Endothelial cell of umbilical vein (primary cell): ENCODE measurements at regions not wholly inside any gene's neighbourhood (a gene's known extent, or its start where the extent isn't known, plus 50 kb on each side); places are given as distances from the start of the nearest gene placed in this dataset.
A peak's percentile ranks its signal among the peaks of the same experiment; 100 is the strongest.

ENCODE experiments used
- BruUV-seq: library from RNA; stranded (reverse); fragments of 400-500 nt; replicated peaks from 2 replicates; lab custom pipeline; 2021; lab: Mats Ljungman, UMichigan
- CTCF ChIA-PET: fragments of 300-600, 350-600 bp; sonication (Branson Sonifier 250); formaldehyde crosslinking; loops from one replicate; lab custom pipeline; 2021; ENCODE audit warnings: antibody characterized with exemption, inconsistent platforms; lab: Charles Lee
- POLR2A ChIA-PET: fragments of 300-600, 350-600 bp; sonication (Branson Sonifier 250); formaldehyde crosslinking; loops from one replicate; lab custom pipeline; 2021; ENCODE audit warnings: antibody characterized with exemption, inconsistent platforms; lab: Charles Lee
- DNase-seq: peaks from one replicate; pipeline ENCODE4 v3.0.0-alpha.2; 2011; ENCODE audit warnings: low read depth, low spot score
- FAIRE-seq: peaks from 2 replicates; lab custom pipeline; 2011; peaks lifted over from hg19 to GRCh38; lab: Jason Lieb, UNC
- H2AFZ ChIP-seq: 2 replicates; pipeline ENCODE4 v1.6.0; 2012; ENCODE audit warnings: low read depth, low read length, control low read depth, inconsistent platforms
- H3K27ac ChIP-seq: 2 replicates; pipeline ENCODE4 v1.5.1; 2011; ENCODE audit warnings: low read depth, mild to moderate bottlenecking, control low read depth, low read length, moderate library complexity; ENCODE audit not compliant: insufficient read depth
- H3K27me3 ChIP-seq, 2 experiments: 2 replicates each; pipeline versions ENCODE4 v1.6.0 to v1.6.1; 2011; ENCODE audit warnings: low read length in 2 of 2, mixed read lengths in 1 of 2; ENCODE audit not compliant: control insufficient read depth in 2 of 2, insufficient read depth in 2 of 2
- H3K36me3 ChIP-seq, 2 experiments: 2 replicates in 1 of 2; 3 replicates in 1 of 2; pipeline ENCODE4 v1.5.1; 2011; ENCODE audit warnings: low read length in 2 of 2, mild to moderate bottlenecking in 1 of 2, moderate library complexity in 1 of 2; ENCODE audit not compliant: control insufficient read depth in 2 of 2, insufficient read depth in 2 of 2; ENCODE audit errors: extremely low read depth in 1 of 2
- H3K4me1 ChIP-seq: 3 replicates; pipeline ENCODE4 v1.5.1; 2011; ENCODE audit warnings: mild to moderate bottlenecking, low read length; ENCODE audit not compliant: control insufficient read depth, insufficient read depth; ENCODE audit errors: extremely low read depth
- H3K4me2 ChIP-seq: 2 replicates; pipeline ENCODE4 v1.6.1; 2011; ENCODE audit warnings: low read length, control low read depth, mixed read lengths; ENCODE audit not compliant: insufficient read depth
- H3K4me3 ChIP-seq, 3 experiments: fragments of 200-600 bp in 1 of 3; sonication (generic), shearing (Covaris generic) in 1 of 3; replicated peaks in 1 of 3; 2 replicates each; pipeline ENCODE4 v1.5.1; 2011 to 2016; ENCODE audit warnings: control low read depth in 3 of 3, low read length in 3 of 3, mild to moderate bottlenecking in 2 of 3, inconsistent platforms in 1 of 3, low read depth in 1 of 3, moderate library complexity in 1 of 3; ENCODE audit not compliant: insufficient read depth in 1 of 3
- H3K79me2 ChIP-seq: 2 replicates; pipeline ENCODE4 v1.6.0; 2012; ENCODE audit warnings: low read length, inconsistent platforms; ENCODE audit not compliant: control insufficient read depth, insufficient read depth
- H3K9ac ChIP-seq: replicated peaks from 2 replicates; pipeline ENCODE3; 2011; ENCODE audit warnings: low read length, control low read depth; ENCODE audit not compliant: insufficient read depth; ENCODE audit errors: extremely low read depth
- H3K9me1 ChIP-seq: replicated peaks from 3 replicates; pipeline ENCODE4 v1.6.0; 2011; ENCODE audit warnings: mild to moderate bottlenecking, low read length; ENCODE audit not compliant: control insufficient read depth, insufficient read depth; ENCODE audit errors: extremely low read depth
- H3K9me3 ChIP-seq: replicated peaks from 2 replicates; pipeline ENCODE4 v1.5.1; 2012; ENCODE audit warnings: low read length, inconsistent platforms; ENCODE audit not compliant: control insufficient read depth, insufficient read depth
- H4K20me1 ChIP-seq: replicated peaks from 2 replicates; pipeline ENCODE3; 2011; ENCODE audit warnings: mild to moderate bottlenecking, low read length; ENCODE audit not compliant: control insufficient read depth, insufficient read depth; ENCODE audit errors: extremely low read depth
- CTCF ChIP-seq, 2 donors: IDR thresholded peaks; 1 replicate in 1 of 2; 2 replicates in 1 of 2; pipeline ENCODE4 v1.5.1; 2011; ENCODE audit warnings: low read length in 2 of 2, mild to moderate bottlenecking in 2 of 2, moderate library complexity in 2 of 2, control low read depth in 1 of 2, inconsistent platforms in 1 of 2, low read depth in 1 of 2; ENCODE audit not compliant: insufficient read depth in 1 of 2; ENCODE audit errors: extremely low read depth in 1 of 2
- FOS ChIP-seq: IDR thresholded peaks from 2 replicates; pipeline ENCODE4 v1.6.1; 2011; ENCODE audit warnings: mild to moderate bottlenecking, low read length, moderate library complexity, borderline replicate concordance; ENCODE audit not compliant: insufficient read depth
- JUN ChIP-seq: IDR thresholded peaks from 2 replicates; pipeline ENCODE4 v1.6.1; 2011; ENCODE audit warnings: borderline replicate concordance, low read depth; ENCODE audit not compliant: insufficient read length, insufficient read depth
- MYC ChIP-seq: IDR thresholded peaks from one replicate; pipeline ENCODE4 v1.6.1; 2011; ENCODE audit warnings: mild to moderate bottlenecking, low read depth, low read length
- POLR2A ChIP-seq: IDR thresholded peaks from 2 replicates; pipeline ENCODE4 v1.6.1; 2012; ENCODE audit warnings: low read depth, mild to moderate bottlenecking, control low read depth, low read length
- dilution Hi-C: fragments of 300-500 bp; cut with MboI; formaldehyde crosslinking; loops from one replicate; pipeline ENCODE4 v1.15.0; 2019; ENCODE audit warnings: low sequenced_read_pairs; ENCODE audit not compliant: extremely low pct_ligation_motif_present
- intact Hi-C: fragments of 100-400 bp; cut with micrococcal nuclease; formaldehyde crosslinking; loops from one replicate; pipeline ENCODE4 v1.10.0; 2022

- Histone ChIP-seq H3K36me3 (no peaks in the 10 kb centered on the region), H3K27me3 (no peaks in the 10 kb centered on the region), H3K4me2 (no peak overlapping the region), H3K79me2 (no peaks in the 10 kb centered on the region), H3K4me1 (no peaks in the 10 kb centered on the region), H3K9ac (no peak overlapping the region), H3K4me3 (no peak overlapping the region), H3K27ac (no peak overlapping the region), H3K9me3 (no peaks in the 10 kb centered on the region), H2AFZ (no peak overlapping the region), H3K9me1 (no peaks in the 10 kb centered on the region), H4K20me1 (no peaks in the 10 kb centered on the region)
- FAIRE-seq (no peak), DNase-seq (no peak)
- POLR2A ChIA-PET = no interaction called here
- intact Hi-C loops (loop anchor here (10.0 kb wide), 1 partner anchor 1012 kb away; no protein-coding TSS in a partner anchor), dilution Hi-C loops (no loop called here)
- BruUV-seq = no TSS peak
- TF ChIP-seq POLR2A (no peak), MYC (no peak), CTCF (IDR thresholded peaks at IDR 0.05; ENCODE audit: extremely low read depth in 1 of 2, insufficient read depth in 1 of 2, low read depth in 1 of 2, low read length in 2 of 2) (no peak)
- CTCF ChIA-PET = interaction anchor here (0.9 to 1.5 kb wide), 2 partner anchors 14 to 1363 kb away, joined by 3 read pairs; no protein-coding TSS in a partner anchor
Measured at GRCh38 chr16:60206516-60206915, 1472.4 kb upstream of the GOT2 start.

- Histone ChIP-seq H2AFZ (no peak overlapping the region), H3K4me1 (no peaks in the 10 kb centered on the region), H3K9me1 (no peaks in the 10 kb centered on the region), H3K9ac (no peak overlapping the region), H3K4me2 (no peak overlapping the region), H3K27ac (no peak overlapping the region), H3K4me3 (no peak overlapping the region), H4K20me1 (no peaks in the 10 kb centered on the region), H3K27me3 (no peaks in the 10 kb centered on the region), H3K36me3 (no peaks in the 10 kb centered on the region), H3K9me3 (no peaks in the 10 kb centered on the region), H3K79me2 (no peaks in the 10 kb centered on the region)
- DNase-seq = no peak
- FAIRE-seq = no peak
- intact Hi-C loops = loop anchor here (10.0 kb wide), 1 partner anchor 1009 kb away; no protein-coding TSS in a partner anchor
- no TSS peak for BruUV-seq
- ChIA-PET POLR2A (no interaction called here), CTCF (interaction anchor here (0.7 to 2.0 kb wide), 4 partner anchors 11 to 1391 kb away, joined by 3 to 25 read pairs (median 10); no protein-coding TSS in a partner anchor)
- dilution Hi-C loops = no loop called here
- peak; percentile 21 for TF ChIP-seq FOS
- no peak for TF ChIP-seq JUN
Measured at GRCh38 chr16:60204181-60204580, 1470.1 kb upstream of the GOT2 start.
